Neuronal stem cell (in vitro differentiated cells): ENCODE measurements at regions not wholly inside any gene's neighbourhood (a gene's known extent, or its start where the extent isn't known, plus 50 kb on each side); places are given as distances from the start of the nearest gene placed in this dataset.

Experiments used
- DNase-seq: peaks from one replicate; pipeline ENCODE4 v3.0.0-alpha.2; 2013; ENCODE audit warnings: low spot score
- H2AFZ ChIP-seq: one replicate; pipeline ENCODE4 v1.6.1; 2013; ENCODE audit warnings: mild to moderate bottlenecking, low read length, inconsistent platforms
- H2AK5ac ChIP-seq: 2 replicates; pipeline ENCODE4 v1.6.1; 2013; ENCODE audit warnings: low read depth, mild to moderate bottlenecking, inconsistent platforms, low read length, moderate library complexity, mixed read lengths
- H2BK120ac ChIP-seq: 2 replicates; pipeline ENCODE4 v1.6.1; 2013; ENCODE audit warnings: low read depth, mild to moderate bottlenecking, inconsistent platforms, low read length, moderate library complexity, mixed read lengths
- H2BK12ac ChIP-seq: one replicate; pipeline ENCODE4 v1.6.1; 2013; ENCODE audit warnings: low read length, inconsistent platforms
- H2BK15ac ChIP-seq: 2 replicates; pipeline ENCODE4 v1.6.1; 2013; ENCODE audit warnings: mild to moderate bottlenecking, low read length, inconsistent platforms, mixed read lengths
- H2BK5ac ChIP-seq: one replicate; pipeline ENCODE4 v1.6.1; 2013; ENCODE audit warnings: inconsistent platforms, mild to moderate bottlenecking, low read length, moderate library complexity
- H3K14ac ChIP-seq: one replicate; pipeline ENCODE4 v1.6.1; 2013; ENCODE audit warnings: low read length, inconsistent platforms
- H3K18ac ChIP-seq: 2 replicates; pipeline ENCODE4 v1.6.1; 2013; ENCODE audit warnings: low read length, inconsistent platforms
- H3K23ac ChIP-seq: 2 replicates; pipeline ENCODE4 v1.6.1; 2013; ENCODE audit warnings: low read depth, mild to moderate bottlenecking, mixed read lengths, low read length, inconsistent platforms; ENCODE audit not compliant: poor library complexity
- H3K27ac ChIP-seq: replicated peaks from 3 replicates; pipeline ENCODE4 v1.5.1; 2013; ENCODE audit warnings: low read length, inconsistent platforms
- H3K27me3 ChIP-seq, 3 experiments: 2 replicates each; pipeline ENCODE4 v1.6.1; 2013; ENCODE audit warnings: low read length in 3 of 3, mild to moderate bottlenecking in 2 of 3, inconsistent platforms in 1 of 3, low read depth in 1 of 3, mixed read lengths in 1 of 3, moderate library complexity in 1 of 3; ENCODE audit not compliant: control insufficient read depth in 3 of 3, insufficient read depth in 3 of 3
- H3K36me3 ChIP-seq, 2 donors: replicated peaks in 1 of 2; 2 replicates each; pipeline ENCODE4 v1.6.1; 2013; ENCODE audit warnings: low read length in 2 of 2; ENCODE audit not compliant: control insufficient read depth in 2 of 2, insufficient read depth in 2 of 2
- H3K4ac ChIP-seq: 2 replicates; pipeline ENCODE4 v1.6.1; 2013; ENCODE audit warnings: inconsistent platforms, mild to moderate bottlenecking, low read length, moderate library complexity
- H3K4me1 ChIP-seq, 2 donors: 1 replicate in 1 of 2; 2 replicates in 1 of 2; pipeline ENCODE4 v1.6.1; 2013; ENCODE audit warnings: low read length in 2 of 2, low read depth in 1 of 2; ENCODE audit not compliant: control insufficient read depth in 2 of 2, insufficient read depth in 1 of 2
- H3K4me2 ChIP-seq: one replicate; pipeline ENCODE4 v1.6.1; 2013; ENCODE audit warnings: mild to moderate bottlenecking, low read length, inconsistent platforms; ENCODE audit not compliant: insufficient read depth, poor library complexity, severe bottlenecking
- H3K4me3 ChIP-seq, 2 donors: 2 replicates each; pipeline ENCODE4 v1.5.1; 2013; ENCODE audit warnings: low read length in 2 of 2, mild to moderate bottlenecking in 2 of 2, inconsistent platforms in 1 of 2, moderate library complexity in 1 of 2
- H3K79me1 ChIP-seq: one replicate; pipeline ENCODE4 v1.6.1; 2013; ENCODE audit warnings: low read depth, mild to moderate bottlenecking, inconsistent platforms, low read length, moderate library complexity
- H3K9ac ChIP-seq: one replicate; pipeline ENCODE4 v1.6.1; 2013; ENCODE audit warnings: mild to moderate bottlenecking, low read depth, low read length, inconsistent platforms; ENCODE audit not compliant: poor library complexity
- H3K9me3 ChIP-seq, 2 donors: replicated peaks in 1 of 2; 2 replicates each; pipeline versions ENCODE3 to v1.6.1; 2013; ENCODE audit warnings: low read length in 2 of 2, mild to moderate bottlenecking in 2 of 2, inconsistent platforms in 1 of 2, low read depth in 1 of 2, mixed read lengths in 1 of 2, moderate library complexity in 1 of 2; ENCODE audit not compliant: control insufficient read depth in 2 of 2, insufficient read depth in 1 of 2
- H4K8ac ChIP-seq: one replicate; pipeline ENCODE4 v1.6.1; 2013; ENCODE audit warnings: low read depth, mild to moderate bottlenecking, inconsistent platforms, low read length, moderate library complexity
- H4K91ac ChIP-seq: one replicate; pipeline ENCODE4 v1.6.1; 2013; ENCODE audit warnings: low read length, low read depth, mild to moderate bottlenecking, inconsistent platforms; ENCODE audit not compliant: poor library complexity
- WGBS, 2 donors: extraction: QIAGEN DNeasy Blood & Tissue Kit; methylation state at CpG; one replicate each; pipeline ENCODE4 v1.1.7; 2013; ENCODE audit warnings: missing lambda C conversion rate in 2 of 2, mixed read lengths in 1 of 2; ENCODE audit not compliant: insufficient read length in 2 of 2, insufficient replicate concordance in 1 of 2; ENCODE audit errors: extremely low coverage in 2 of 2; 5-methylcytosine and 5-hydroxymethylcytosine counted together

DNA sequence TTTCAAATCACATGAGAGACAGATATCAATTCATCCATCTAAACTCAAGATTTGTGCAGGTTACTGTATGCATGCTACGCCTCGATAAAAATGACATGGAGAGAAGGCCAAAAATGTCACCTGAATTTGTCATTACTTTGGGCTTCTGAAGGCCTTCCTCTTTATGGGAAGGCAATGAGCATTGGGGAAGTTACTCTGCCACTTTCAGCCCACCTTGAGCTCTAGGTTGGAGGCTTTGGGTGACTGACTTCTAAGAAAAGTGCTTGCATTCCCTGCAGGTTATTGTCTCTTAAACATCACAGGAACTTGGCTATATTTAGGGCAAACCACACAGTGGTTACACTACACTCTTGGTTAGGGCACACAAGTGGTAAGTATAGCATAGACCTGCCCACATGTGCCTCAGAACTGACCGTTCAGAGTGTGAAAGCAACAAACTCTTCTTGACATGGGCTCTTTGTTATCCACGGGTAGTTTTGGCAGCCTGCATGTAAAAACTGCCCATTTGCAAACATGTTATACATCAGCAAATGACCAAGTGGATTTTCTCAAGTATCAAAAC is 169.5 kb downstream of the ZNF608 start:
- Histone ChIP-seq H4K8ac (no peak overlapping the region), H3K79me1 (no peaks in the 10 kb centered on the region), H2BK120ac (no peak overlapping the region)

DNA sequence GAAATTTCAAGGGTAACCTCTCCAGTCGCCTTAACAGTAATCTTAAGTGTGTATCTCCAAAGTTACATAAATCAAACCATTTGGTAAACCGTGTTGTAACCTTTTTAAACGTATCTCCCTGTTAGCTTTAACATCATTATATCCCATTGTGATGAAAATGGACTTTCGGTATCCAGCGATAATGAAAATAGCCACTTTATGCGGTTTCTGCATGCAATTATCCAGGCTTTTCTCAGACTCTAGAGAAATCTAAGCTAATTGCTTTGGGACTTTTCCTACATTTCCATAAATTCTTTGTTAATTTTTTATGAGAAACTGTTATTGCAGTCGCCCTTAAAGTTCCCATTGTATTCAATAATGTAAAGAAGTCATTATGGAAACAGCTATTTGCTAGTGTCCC is 170.7 kb downstream of the ZNF608 start:
- no CpG with 5 or more reads among the region's 7 CpGs for WGBS, 2 donors
- Histone ChIP-seq H3K27ac (no peak overlapping the region), H3K4me3 (no peak overlapping the region), H3K23ac (no peak overlapping the region), H3K36me3 (no peaks in the 10 kb centered on the region), H3K4me2 (no peak overlapping the region), H2BK15ac (no peak overlapping the region), H2AFZ (no peak overlapping the region), H3K9me3 (no peaks in the 10 kb centered on the region), H3K4ac (no peak overlapping the region), H3K79me1 (no peaks in the 10 kb centered on the region), H4K91ac (no peak overlapping the region), H2BK12ac (no peak overlapping the region), H4K8ac (no peak overlapping the region), H3K14ac (no peak overlapping the region), H3K27me3 (no peaks in the 10 kb centered on the region), H2BK5ac (no peak overlapping the region), H2AK5ac (no peak overlapping the region), H3K4me1 (peaks cover 27 to 55% of the 10 kb centered on the region in 2 donors), H2BK120ac (no peak overlapping the region), H3K9ac (no peak overlapping the region), H3K18ac (no peak overlapping the region)
- no peak for DNase-seq

More for the DNA sequence above, 169.5 kb downstream of the ZNF608 start:
- Histone ChIP-seq H3K4me1 (peaks cover 33 to 64% of the 10 kb centered on the region in 2 donors), H3K9ac (no peak overlapping the region), H3K4me2 (no peak overlapping the region), H3K4ac (no peak overlapping the region), H2BK12ac (no peak overlapping the region), H2BK15ac (no peak overlapping the region), H2AK5ac (no peak overlapping the region), H3K27ac (no peak overlapping the region), H3K18ac (no peak overlapping the region), H3K23ac (no peak overlapping the region), H4K91ac (no peak overlapping the region), H2AFZ (no peak overlapping the region), H3K27me3 (no peaks in the 10 kb centered on the region), H3K9me3 (no peaks in the 10 kb centered on the region), H2BK5ac (no peak overlapping the region), H3K4me3 (no peak overlapping the region), H3K14ac (no peak overlapping the region), H3K36me3 (no peaks in the 10 kb centered on the region)
- DNase-seq: no peak
- no CpG with 5 or more reads among the region's 4 CpGs for WGBS, 2 donors

DNA sequence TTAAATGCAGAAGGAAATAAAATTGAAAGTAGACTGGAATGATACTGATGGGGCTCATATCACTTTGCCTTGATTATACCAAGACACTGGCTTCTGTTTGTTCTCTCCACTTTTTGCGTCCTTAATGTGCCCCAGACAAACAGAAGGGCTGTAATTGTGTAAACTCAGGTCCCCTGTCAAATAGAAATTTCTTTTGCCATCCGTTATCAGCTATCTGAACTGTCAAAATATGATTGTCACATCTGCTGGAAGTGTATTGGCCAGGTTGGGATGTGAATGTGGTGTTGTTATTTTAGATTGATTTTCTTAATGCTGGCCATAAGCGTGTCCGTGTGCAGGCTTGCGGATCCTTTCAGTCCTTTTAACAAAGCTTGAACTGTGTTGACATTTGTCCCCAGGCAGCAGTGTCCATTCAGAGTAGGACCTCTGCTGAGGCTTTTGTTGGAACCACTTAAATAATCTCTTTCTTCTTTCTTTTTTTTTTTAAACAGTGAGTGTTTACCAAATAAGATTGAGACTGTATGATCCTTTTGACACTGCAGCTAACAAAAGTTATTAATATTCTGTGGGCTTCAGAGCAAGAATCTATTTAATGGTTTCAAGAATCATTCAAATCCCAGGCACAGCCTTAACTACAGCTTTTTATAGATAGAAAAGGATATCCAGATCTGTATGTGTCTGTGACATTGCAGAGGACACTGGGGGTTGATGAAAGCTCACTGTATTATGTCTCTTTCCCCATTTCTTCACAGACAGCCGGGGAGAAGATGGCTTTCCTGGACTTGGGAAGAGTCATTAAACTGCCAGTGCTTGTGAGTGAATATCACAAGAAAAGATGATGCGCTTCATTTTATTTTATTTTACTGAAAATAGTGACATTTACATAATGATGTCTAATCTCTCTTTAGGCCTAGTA is 171.7 kb downstream of the ZNF608 start:
- Histone ChIP-seq H3K79me1 (no peaks in the 10 kb centered on the region), H3K4me2 (peak overlapping the region; percentile 23), H3K23ac (no peak overlapping the region), H3K14ac (no peak overlapping the region), H2BK5ac (no peak overlapping the region), H3K9ac (no peak overlapping the region), H4K91ac (no peak overlapping the region), H3K4me1 (peaks cover 25 to 61% of the 10 kb centered on the region in 2 donors), H4K8ac (no peak overlapping the region), H2AFZ (no peak overlapping the region), H3K4ac (no peak overlapping the region), H3K27me3 (no peaks in the 10 kb centered on the region), H2AK5ac (no peak overlapping the region), H2BK15ac (no peak overlapping the region), H3K9me3 (no peaks in the 10 kb centered on the region), H2BK120ac (no peak overlapping the region), H2BK12ac (no peak overlapping the region), H3K36me3 (no peaks in the 10 kb centered on the region), H3K18ac (no peak overlapping the region), H3K4me3 (no peak overlapping the region), H3K27ac (peak overlapping the region; percentile 36)
- no peak for DNase-seq
- no CpG with 5 or more reads among the region's 7 CpGs for WGBS, 2 donors

DNA sequence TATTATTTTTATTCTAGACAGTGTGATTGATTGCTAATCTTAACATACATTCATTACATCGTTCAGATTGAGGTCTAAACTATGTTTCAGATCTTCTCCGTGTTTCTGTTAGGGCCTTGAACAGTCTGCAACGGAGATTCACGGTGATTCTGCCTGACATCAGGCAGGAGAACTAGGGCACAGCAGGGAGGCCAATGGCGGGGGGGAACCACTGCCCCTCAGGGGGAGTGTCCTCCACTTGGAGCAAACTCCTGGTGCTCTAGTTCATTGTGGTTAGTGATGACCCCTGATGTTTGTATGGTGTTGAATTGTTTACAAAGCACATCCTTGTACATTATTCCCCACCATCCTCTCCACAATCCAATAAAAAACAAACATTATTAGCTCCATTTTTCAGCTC is 173.5 kb downstream of the ZNF608 start:
- Histone ChIP-seq H3K14ac (no peak overlapping the region), H3K4me1 (peaks cover 23 to 55% of the 10 kb centered on the region in 2 donors), H2BK120ac (no peak overlapping the region), H3K27me3 (no peaks in the 10 kb centered on the region), H4K91ac (no peak overlapping the region), H2BK12ac (no peak overlapping the region), H3K36me3 (no peaks in the 10 kb centered on the region), H3K23ac (no peak overlapping the region), H3K27ac (no peak overlapping the region), H3K79me1 (no peaks in the 10 kb centered on the region), H3K9ac (no peak overlapping the region), H3K9me3 (no peaks in the 10 kb centered on the region), H3K18ac (no peak overlapping the region), H2AK5ac (no peak overlapping the region), H2AFZ (no peak overlapping the region), H3K4me2 (no peak overlapping the region), H2BK5ac (no peak overlapping the region), H3K4me3 (no peak overlapping the region), H4K8ac (no peak overlapping the region), H2BK15ac (no peak overlapping the region), H3K4ac (no peak overlapping the region)
- no peak for DNase-seq
- no CpG with 5 or more reads among the region's 5 CpGs for WGBS, 2 donors
